GM12878 (cell line): ENCODE measurements at regions not wholly inside any gene's neighbourhood (a gene's known extent, or its start where the extent isn't known, plus 50 kb on each side); places are given as distances from the start of the nearest gene placed in this dataset.

Source experiments
- ATAC-seq: fragments of 200-7000 bp; cut with Tn5 transposase; 3 replicates; pipeline ENCODE4 v1.9.1; 2020; ENCODE audit warnings: mild to moderate bottlenecking, moderate library complexity
- BruUV-seq: library from RNA; stranded (reverse); fragments of 400-500 nt; replicated peaks from 2 replicates; lab custom pipeline; 2021; lab: Mats Ljungman, UMichigan
- CTCF ChIA-PET: fragments of 300-600 bp; sonication (Branson Sonifier 250); formaldehyde crosslinking; extraction: SDS; loops from one replicate; lab custom pipeline; 2021; ENCODE audit warnings: inconsistent platforms; lab: Yijun Ruan, JAX
- POLR2A ChIA-PET: fragments of 350-600 bp; formaldehyde crosslinking; extraction: SDS; loops from one replicate; lab custom pipeline; 2021; ENCODE audit warnings: inconsistent platforms; lab: Charles Lee
- RAD21 ChIA-PET: fragments of 300-600 bp; sonication (Branson Sonifier 250); formaldehyde crosslinking; loops from one replicate; lab custom pipeline; 2023; ENCODE audit warnings: antibody characterized with exemption; ENCODE audit not compliant: unreplicated experiment; lab: Charles Lee
- SMC1A ChIA-PET: fragments of 300-600 bp; sonication (Branson Sonifier 250); formaldehyde crosslinking; loops from one replicate; lab custom pipeline; 2023; ENCODE audit not compliant: unreplicated experiment, uncharacterized antibody; lab: Charles Lee
- DNase-seq: peaks from one replicate; pipeline ENCODE4 v3.0.0-alpha.2; 2011; ENCODE audit warnings: low read depth, low spot score
- FAIRE-seq: peaks from 3 replicates; lab custom pipeline; 2011; peaks lifted over from hg19 to GRCh38; lab: Jason Lieb, UNC
- H2AFZ ChIP-seq: 2 replicates; pipeline ENCODE4 v1.6.0; 2011; ENCODE audit warnings: low read depth, low read length, control low read depth; ENCODE audit not compliant: control insufficient read depth
- H3K27ac ChIP-seq: 2 replicates; pipeline ENCODE4 v1.5.1; 2011; ENCODE audit warnings: control low read depth; ENCODE audit not compliant: control insufficient read depth, insufficient read depth
- H3K27me3 ChIP-seq, 2 experiments: replicated peaks in 1 of 2; 2 replicates each; pipeline versions ENCODE4 v1.6.0 to v1.6.1; 2011; ENCODE audit warnings: low read length in 1 of 2; ENCODE audit not compliant: control insufficient read depth in 2 of 2, insufficient read depth in 2 of 2
- H3K36me3 ChIP-seq, 2 experiments: 2 replicates each; pipeline ENCODE4 v1.5.1; 2011; ENCODE audit warnings: low read length in 1 of 2; ENCODE audit not compliant: control insufficient read depth in 2 of 2, insufficient read depth in 2 of 2
- H3K4me1 ChIP-seq: 2 replicates; pipeline ENCODE4 v1.6.1; 2011; ENCODE audit warnings: mild to moderate bottlenecking, low read length, moderate library complexity, mixed read lengths; ENCODE audit not compliant: control insufficient read depth, insufficient read depth
- H3K4me2 ChIP-seq: 2 replicates; pipeline ENCODE4 v1.6.0; 2011; ENCODE audit warnings: control low read depth; ENCODE audit not compliant: control insufficient read depth, insufficient read depth
- H3K4me3 ChIP-seq: fragments of 200-600 bp; sonication (generic); 2 replicates; pipeline ENCODE4 v1.5.1; 2016
- H3K79me2 ChIP-seq: 2 replicates; pipeline ENCODE4 v1.6.0; 2011; ENCODE audit warnings: low read length; ENCODE audit not compliant: control insufficient read depth, insufficient read depth
- H3K9ac ChIP-seq: 2 replicates; pipeline ENCODE4 v1.8.0; 2011; ENCODE audit warnings: low read length, control low read depth, mixed read lengths; ENCODE audit not compliant: control insufficient read depth, insufficient read depth
- H3K9me3 ChIP-seq: replicated peaks from 3 replicates; pipeline ENCODE4 v1.5.1; 2011; ENCODE audit warnings: mild to moderate bottlenecking, low read length; ENCODE audit not compliant: control insufficient read depth, insufficient read depth
- H4K20me1 ChIP-seq: 2 replicates; pipeline ENCODE4 v1.6.0; 2011; ENCODE audit not compliant: control insufficient read depth, insufficient read depth
- CHD2 ChIP-seq: IDR thresholded peaks from 2 replicates; pipeline ENCODE4 v1.6.1; 2011; ENCODE audit warnings: low read depth, low read length, improper control_type of control experiment, borderline replicate concordance
- JUND ChIP-seq: IDR thresholded peaks from 2 replicates; pipeline ENCODE4 v1.6.1; 2012; ENCODE audit warnings: low read depth, mild to moderate bottlenecking, low read length, improper control_type of control experiment, moderate library complexity
- KDM1A ChIP-seq: fragments of 200-600 bp; sonication (generic); IDR thresholded peaks from 2 replicates; pipeline ENCODE4 v1.6.1; 2016; ENCODE audit warnings: borderline replicate concordance
- NKRF ChIP-seq: fragments of 450-650 bp; conservative IDR thresholded peaks from 2 replicates; pipeline ENCODE4 v1.6.1; 2017; ENCODE audit warnings: mild to moderate bottlenecking, moderate library complexity
- TBL1XR1 ChIP-seq: IDR thresholded peaks from 2 replicates; pipeline ENCODE4 v1.6.1; 2012; ENCODE audit warnings: low read depth, low read length, improper control_type of control experiment
- ZBTB33 ChIP-seq: fragments of 450-650 bp; IDR thresholded peaks from 2 replicates; pipeline ENCODE4 v1.6.1; 2017; ENCODE audit warnings: mild to moderate bottlenecking
- ZNF207 ChIP-seq: fragments of 450-650 bp; IDR thresholded peaks from 2 replicates; pipeline ENCODE4 v1.6.1; 2014; ENCODE audit warnings: antibody characterized with exemption, mild to moderate bottlenecking, borderline replicate concordance
- WGBS: methylation state at CpG from one replicate; pipeline ENCODE4 v1.1.6; 2016; ENCODE audit warnings: low lambda C conversion rate; ENCODE audit not compliant: insufficient replicate concordance, insufficient coverage; ENCODE audit errors: missing lambda C conversion rate; 5-methylcytosine and 5-hydroxymethylcytosine counted together
- in situ Hi-C: fragments of 300-500 bp; cut with MboI; formaldehyde crosslinking; loops from 9 replicates; pipeline ENCODE4 v1.14.3; 2018; ENCODE audit warnings: mixed read lengths
- intact Hi-C: fragments of 100-400 bp; cut with micrococcal nuclease; formaldehyde crosslinking; loops from one replicate; pipeline ENCODE4 v1.14.2; 2022; ENCODE audit not compliant: unreplicated experiment
- TF ChIP-seq, protein P1 (sequence below): fragments of 450-650 bp; IDR thresholded peaks from 2 replicates; pipeline ENCODE4 v1.6.1; 2017; ENCODE audit warnings: mild to moderate bottlenecking, low read depth, inconsistent platforms; ENCODE audit not compliant: poor library complexity, severe bottlenecking
- TF ChIP-seq, protein P2 (sequence below): fragments of 150-350 bp; IDR thresholded peaks from 2 replicates; pipeline ENCODE4 v1.6.1; 2016; ENCODE audit warnings: low read depth, low read length
- TF ChIP-seq, protein P3 (sequence below): fragments of 450-650 bp; IDR thresholded peaks from 2 replicates; pipeline ENCODE4 v1.6.1; 2017; ENCODE audit warnings: mild to moderate bottlenecking, moderate library complexity

DNA sequence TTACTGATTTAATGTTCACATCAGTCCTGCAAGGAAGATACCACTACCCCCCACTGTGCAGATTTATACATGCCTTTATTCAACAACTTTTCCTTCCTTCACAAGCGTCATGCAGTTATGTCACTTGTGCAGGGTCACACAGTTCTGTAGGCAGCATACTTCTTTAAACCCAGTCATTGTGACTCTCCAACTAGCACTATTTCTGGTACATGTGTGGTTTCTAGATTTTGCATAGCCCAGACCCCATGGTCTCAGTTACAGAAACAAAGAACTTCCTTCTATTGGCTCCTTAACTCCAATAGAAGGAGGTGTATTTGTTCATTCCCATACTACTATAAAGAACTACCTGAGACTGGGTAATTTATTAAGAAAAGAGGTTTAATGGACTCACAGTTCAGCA is 333.1 kb downstream of the ZNF516 start:
- ChIA-PET POLR2A (no interaction called here), SMC1A (no interaction called here), CTCF (no interaction called here), RAD21 (no interaction called here)
- intact Hi-C loops (no loop called here), in situ Hi-C loops (no loop called here)
- H3K36me3 ChIP-seq, result no peaks in the 10 kb centered on the region
- H3K27ac ChIP-seq, result no peak overlapping the region
- no peak overlapping the region for H3K9ac ChIP-seq
- no TSS peak for BruUV-seq
- H3K79me2 ChIP-seq, result no peaks in the 10 kb centered on the region
- H3K4me3 ChIP-seq, result no peak overlapping the region
- H3K4me2 ChIP-seq, result no peak overlapping the region
- FAIRE-seq (no peak), ATAC-seq (no peak), DNase-seq (no peak)
- H4K20me1 ChIP-seq, result no peaks in the 10 kb centered on the region
- WGBS, result 50% methylated on average over 1 of the region's 1 CpG
- no peaks in the 10 kb centered on the region for H3K4me1 ChIP-seq
- no peaks in the 10 kb centered on the region for H3K27me3 ChIP-seq
- H2AFZ ChIP-seq, result no peak overlapping the region
- no peaks in the 10 kb centered on the region for H3K9me3 ChIP-seq
- TF ChIP-seq ZBTB33, result no peak
- TF ChIP-seq NKRF, result no peak
- no peak for TF ChIP-seq JUND
- no peak for TF ChIP-seq KDM1A
- TF ChIP-seq, protein P1, sequence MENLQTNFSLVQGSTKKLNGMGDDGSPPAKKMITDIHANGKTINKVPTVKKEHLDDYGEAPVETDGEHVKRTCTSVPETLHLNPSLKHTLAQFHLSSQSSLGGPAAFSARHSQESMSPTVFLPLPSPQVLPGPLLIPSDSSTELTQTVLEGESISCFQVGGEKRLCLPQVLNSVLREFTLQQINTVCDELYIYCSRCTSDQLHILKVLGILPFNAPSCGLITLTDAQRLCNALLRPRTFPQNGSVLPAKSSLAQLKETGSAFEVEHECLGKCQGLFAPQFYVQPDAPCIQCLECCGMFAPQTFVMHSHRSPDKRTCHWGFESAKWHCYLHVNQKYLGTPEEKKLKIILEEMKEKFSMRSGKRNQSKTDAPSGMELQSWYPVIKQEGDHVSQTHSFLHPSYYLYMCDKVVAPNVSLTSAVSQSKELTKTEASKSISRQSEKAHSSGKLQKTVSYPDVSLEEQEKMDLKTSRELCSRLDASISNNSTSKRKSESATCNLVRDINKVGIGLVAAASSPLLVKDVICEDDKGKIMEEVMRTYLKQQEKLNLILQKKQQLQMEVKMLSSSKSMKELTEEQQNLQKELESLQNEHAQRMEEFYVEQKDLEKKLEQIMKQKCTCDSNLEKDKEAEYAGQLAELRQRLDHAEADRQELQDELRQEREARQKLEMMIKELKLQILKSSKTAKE, result no peak
- TF ChIP-seq, protein P2, sequence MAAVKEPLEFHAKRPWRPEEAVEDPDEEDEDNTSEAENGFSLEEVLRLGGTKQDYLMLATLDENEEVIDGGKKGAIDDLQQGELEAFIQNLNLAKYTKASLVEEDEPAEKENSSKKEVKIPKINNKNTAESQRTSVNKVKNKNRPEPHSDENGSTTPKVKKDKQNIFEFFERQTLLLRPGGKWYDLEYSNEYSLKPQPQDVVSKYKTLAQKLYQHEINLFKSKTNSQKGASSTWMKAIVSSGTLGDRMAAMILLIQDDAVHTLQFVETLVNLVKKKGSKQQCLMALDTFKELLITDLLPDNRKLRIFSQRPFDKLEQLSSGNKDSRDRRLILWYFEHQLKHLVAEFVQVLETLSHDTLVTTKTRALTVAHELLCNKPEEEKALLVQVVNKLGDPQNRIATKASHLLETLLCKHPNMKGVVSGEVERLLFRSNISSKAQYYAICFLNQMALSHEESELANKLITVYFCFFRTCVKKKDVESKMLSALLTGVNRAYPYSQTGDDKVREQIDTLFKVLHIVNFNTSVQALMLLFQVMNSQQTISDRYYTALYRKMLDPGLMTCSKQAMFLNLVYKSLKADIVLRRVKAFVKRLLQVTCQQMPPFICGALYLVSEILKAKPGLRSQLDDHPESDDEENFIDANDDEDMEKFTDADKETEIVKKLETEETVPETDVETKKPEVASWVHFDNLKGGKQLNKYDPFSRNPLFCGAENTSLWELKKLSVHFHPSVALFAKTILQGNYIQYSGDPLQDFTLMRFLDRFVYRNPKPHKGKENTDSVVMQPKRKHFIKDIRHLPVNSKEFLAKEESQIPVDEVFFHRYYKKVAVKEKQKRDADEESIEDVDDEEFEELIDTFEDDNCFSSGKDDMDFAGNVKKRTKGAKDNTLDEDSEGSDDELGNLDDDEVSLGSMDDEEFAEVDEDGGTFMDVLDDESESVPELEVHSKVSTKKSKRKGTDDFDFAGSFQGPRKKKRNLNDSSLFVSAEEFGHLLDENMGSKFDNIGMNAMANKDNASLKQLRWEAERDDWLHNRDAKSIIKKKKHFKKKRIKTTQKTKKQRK, result no peak
- TF ChIP-seq ZNF207, result no peak
- TF ChIP-seq CHD2, result no peak
- TF ChIP-seq TBL1XR1, result no peak
- TF ChIP-seq, protein P3, sequence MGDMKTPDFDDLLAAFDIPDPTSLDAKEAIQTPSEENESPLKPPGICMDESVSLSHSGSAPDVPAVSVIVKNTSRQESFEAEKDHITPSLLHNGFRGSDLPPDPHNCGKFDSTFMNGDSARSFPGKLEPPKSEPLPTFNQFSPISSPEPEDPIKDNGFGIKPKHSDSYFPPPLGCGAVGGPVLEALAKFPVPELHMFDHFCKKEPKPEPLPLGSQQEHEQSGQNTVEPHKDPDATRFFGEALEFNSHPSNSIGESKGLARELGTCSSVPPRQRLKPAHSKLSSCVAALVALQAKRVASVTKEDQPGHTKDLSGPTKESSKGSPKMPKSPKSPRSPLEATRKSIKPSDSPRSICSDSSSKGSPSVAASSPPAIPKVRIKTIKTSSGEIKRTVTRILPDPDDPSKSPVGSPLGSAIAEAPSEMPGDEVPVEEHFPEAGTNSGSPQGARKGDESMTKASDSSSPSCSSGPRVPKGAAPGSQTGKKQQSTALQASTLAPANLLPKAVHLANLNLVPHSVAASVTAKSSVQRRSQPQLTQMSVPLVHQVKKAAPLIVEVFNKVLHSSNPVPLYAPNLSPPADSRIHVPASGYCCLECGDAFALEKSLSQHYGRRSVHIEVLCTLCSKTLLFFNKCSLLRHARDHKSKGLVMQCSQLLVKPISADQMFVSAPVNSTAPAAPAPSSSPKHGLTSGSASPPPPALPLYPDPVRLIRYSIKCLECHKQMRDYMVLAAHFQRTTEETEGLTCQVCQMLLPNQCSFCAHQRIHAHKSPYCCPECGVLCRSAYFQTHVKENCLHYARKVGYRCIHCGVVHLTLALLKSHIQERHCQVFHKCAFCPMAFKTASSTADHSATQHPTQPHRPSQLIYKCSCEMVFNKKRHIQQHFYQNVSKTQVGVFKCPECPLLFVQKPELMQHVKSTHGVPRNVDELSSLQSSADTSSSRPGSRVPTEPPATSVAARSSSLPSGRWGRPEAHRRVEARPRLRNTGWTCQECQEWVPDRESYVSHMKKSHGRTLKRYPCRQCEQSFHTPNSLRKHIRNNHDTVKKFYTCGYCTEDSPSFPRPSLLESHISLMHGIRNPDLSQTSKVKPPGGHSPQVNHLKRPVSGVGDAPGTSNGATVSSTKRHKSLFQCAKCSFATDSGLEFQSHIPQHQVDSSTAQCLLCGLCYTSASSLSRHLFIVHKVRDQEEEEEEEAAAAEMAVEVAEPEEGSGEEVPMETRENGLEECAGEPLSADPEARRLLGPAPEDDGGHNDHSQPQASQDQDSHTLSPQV, result no peak
